OCI-LY7 (cell line): ENCODE measurements at regions not wholly inside any gene's neighbourhood (a gene's known extent, or its start where the extent isn't known, plus 50 kb on each side); places are given as distances from the start of the nearest gene placed in this dataset.

Source experiments
- BruUV-seq: library from RNA; stranded (reverse); fragments of 400-500 nt; replicated peaks from 2 replicates; lab custom pipeline; 2021; lab: Mats Ljungman, UMichigan
- CTCF ChIA-PET: fragments of 300-600 bp; sonication (Branson Sonifier 250); formaldehyde crosslinking; loops from one replicate; lab custom pipeline; 2022; ENCODE audit warnings: antibody characterized with exemption; ENCODE audit not compliant: unreplicated experiment; lab: Charles Lee
- POLR2A ChIA-PET: fragments of 300-600 bp; sonication (Branson Sonifier 250); formaldehyde crosslinking; loops from one replicate; lab custom pipeline; 2022; ENCODE audit warnings: antibody characterized with exemption; lab: Charles Lee
- DNase-seq: peaks from one replicate; pipeline ENCODE4 v3.0.0-alpha.2; 2015; ENCODE audit warnings: low spot score
- H2AFZ ChIP-seq: fragments of 200-600 bp; sonication (generic), shearing (Covaris generic); 2 replicates; pipeline ENCODE4 v1.6.1; 2014; ENCODE audit warnings: mild to moderate bottlenecking, antibody characterized with exemption, low read length, moderate library complexity
- H3K27ac ChIP-seq: fragments of 200-600 bp; sonication (generic); 2 replicates; pipeline ENCODE4 v1.5.1; 2014; ENCODE audit warnings: mixed run types, low read depth, mild to moderate bottlenecking, moderate library complexity, low read length, inconsistent platforms; ENCODE audit not compliant: poor library complexity, severe bottlenecking
- H3K36me3 ChIP-seq: fragments of 200-600 bp; sonication (generic); 2 replicates; pipeline ENCODE4 v1.6.1; 2014; ENCODE audit warnings: mild to moderate bottlenecking, antibody characterized with exemption, low read length, moderate library complexity, mixed read lengths; ENCODE audit not compliant: insufficient read depth
- H3K4me1 ChIP-seq: fragments of 200-600 bp; sonication (generic); 2 replicates; pipeline ENCODE4 v1.5.1; 2014; ENCODE audit warnings: mild to moderate bottlenecking, low read length; ENCODE audit not compliant: insufficient read depth, poor library complexity, severe bottlenecking
- H3K4me2 ChIP-seq: fragments of 200-600 bp; sonication (generic); 2 replicates; pipeline ENCODE4 v1.6.1; 2014; ENCODE audit warnings: mild to moderate bottlenecking, low read length
- H3K4me3 ChIP-seq: fragments of 200-600 bp; sonication (generic); 2 replicates; pipeline ENCODE4 v1.5.1; 2014; ENCODE audit warnings: mild to moderate bottlenecking, low read depth, low read length; ENCODE audit not compliant: poor library complexity, severe bottlenecking
- H3K79me2 ChIP-seq: fragments of 200-600 bp; sonication (generic); 2 replicates; pipeline ENCODE4 v1.6.1; 2016; ENCODE audit warnings: low read depth, mild to moderate bottlenecking, low read length, moderate library complexity, mixed read lengths; ENCODE audit not compliant: insufficient read depth
- H3K9me2 ChIP-seq: fragments of 200-600 bp; sonication (generic); 2 replicates; pipeline ENCODE4 v1.6.1; 2016; ENCODE audit warnings: mild to moderate bottlenecking, low read length, mixed read lengths; ENCODE audit not compliant: insufficient read depth
- H3K9me3 ChIP-seq: fragments of 200-600 bp; sonication (generic); 2 replicates; pipeline ENCODE4 v1.6.1; 2014; ENCODE audit warnings: mild to moderate bottlenecking, mixed run types, low read length, mixed read lengths
- H4K20me1 ChIP-seq: fragments of 200-600 bp; sonication (generic); 2 replicates; pipeline ENCODE4 v1.6.1; 2014; ENCODE audit warnings: mild to moderate bottlenecking, antibody characterized with exemption, low read length, moderate library complexity, mixed read lengths; ENCODE audit not compliant: insufficient read depth
- EZH2phosphoT487 ChIP-seq: fragments of 200-600 bp; sonication (generic); IDR thresholded peaks from 2 replicates; pipeline ENCODE4 v1.6.1; 2018; ENCODE audit warnings: low read depth, borderline replicate concordance, mild to moderate bottlenecking, mixed run types, antibody characterized with exemption, low read length, moderate library complexity, mixed read lengths
- intact Hi-C: fragments of 100-400 bp; cut with micrococcal nuclease; formaldehyde crosslinking; loops from one replicate; pipeline ENCODE4 v1.10.0; 2022; ENCODE audit not compliant: unreplicated experiment
- TF ChIP-seq, protein P1 (sequence below): fragments of 200-600 bp; sonication (generic); conservative IDR thresholded peaks from 2 replicates; pipeline ENCODE4 v1.5.1; 2014; ENCODE audit warnings: mild to moderate bottlenecking, antibody characterized with exemption, low read length, moderate library complexity, mixed read lengths

DNA sequence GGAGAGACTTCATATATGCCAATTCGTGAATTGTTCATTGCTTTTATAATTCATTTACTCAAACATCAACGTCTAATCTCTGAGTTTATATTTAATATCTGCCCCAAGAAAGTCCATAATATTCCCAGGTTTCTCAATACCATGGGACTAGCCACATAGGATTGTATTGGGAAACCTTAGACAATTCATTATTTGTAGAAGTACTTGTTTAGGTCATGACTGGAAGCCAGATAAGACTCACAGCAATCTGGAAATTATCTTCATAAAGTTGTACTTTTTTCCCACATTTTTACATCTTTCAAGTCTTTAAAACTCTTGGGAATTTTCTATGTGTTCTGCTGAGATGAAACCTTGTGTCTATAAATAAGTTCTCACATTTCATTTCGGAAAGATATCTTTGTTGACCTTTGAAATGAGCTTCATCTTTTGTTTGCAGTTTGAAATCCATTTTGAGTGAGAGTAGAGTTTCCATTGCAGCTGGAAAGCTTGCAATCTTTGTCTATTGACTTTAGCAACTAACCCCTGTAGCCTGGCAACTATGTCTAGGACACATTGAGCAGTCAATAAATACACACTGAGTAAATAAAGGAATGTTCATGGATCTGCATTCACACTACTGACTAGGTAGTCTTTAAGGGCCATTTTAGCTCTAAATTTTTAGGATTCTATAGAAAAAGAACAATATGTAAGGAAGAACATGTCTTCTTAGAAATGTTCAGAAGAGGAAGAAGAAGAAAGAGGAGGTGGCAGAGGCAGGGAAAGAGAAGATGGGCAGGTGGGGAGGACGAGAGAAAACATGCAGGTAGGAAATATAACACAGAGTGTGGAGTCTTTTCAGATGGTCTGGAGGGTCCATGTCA, 154.4 kb downstream of the LRIG3 start:
- Histone ChIP-seq H2AFZ (no peak overlapping the region), H3K27ac (no peak overlapping the region), H4K20me1 (no peaks in the 10 kb centered on the region), H3K36me3 (no peaks in the 10 kb centered on the region), H3K4me3 (no peak overlapping the region), H3K4me2 (no peak overlapping the region), H3K9me3 (no peaks in the 10 kb centered on the region), H3K9me2 (no peaks in the 10 kb centered on the region), H3K4me1 (no peaks in the 10 kb centered on the region), H3K79me2 (no peaks in the 10 kb centered on the region)
- TF ChIP-seq, protein P1, sequence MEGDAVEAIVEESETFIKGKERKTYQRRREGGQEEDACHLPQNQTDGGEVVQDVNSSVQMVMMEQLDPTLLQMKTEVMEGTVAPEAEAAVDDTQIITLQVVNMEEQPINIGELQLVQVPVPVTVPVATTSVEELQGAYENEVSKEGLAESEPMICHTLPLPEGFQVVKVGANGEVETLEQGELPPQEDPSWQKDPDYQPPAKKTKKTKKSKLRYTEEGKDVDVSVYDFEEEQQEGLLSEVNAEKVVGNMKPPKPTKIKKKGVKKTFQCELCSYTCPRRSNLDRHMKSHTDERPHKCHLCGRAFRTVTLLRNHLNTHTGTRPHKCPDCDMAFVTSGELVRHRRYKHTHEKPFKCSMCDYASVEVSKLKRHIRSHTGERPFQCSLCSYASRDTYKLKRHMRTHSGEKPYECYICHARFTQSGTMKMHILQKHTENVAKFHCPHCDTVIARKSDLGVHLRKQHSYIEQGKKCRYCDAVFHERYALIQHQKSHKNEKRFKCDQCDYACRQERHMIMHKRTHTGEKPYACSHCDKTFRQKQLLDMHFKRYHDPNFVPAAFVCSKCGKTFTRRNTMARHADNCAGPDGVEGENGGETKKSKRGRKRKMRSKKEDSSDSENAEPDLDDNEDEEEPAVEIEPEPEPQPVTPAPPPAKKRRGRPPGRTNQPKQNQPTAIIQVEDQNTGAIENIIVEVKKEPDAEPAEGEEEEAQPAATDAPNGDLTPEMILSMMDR, result no peak
- TF ChIP-seq EZH2phosphoT487, result no peak
- POLR2A ChIA-PET, result no interaction called here
- BruUV-seq, result no TSS peak
- intact Hi-C loops, result no loop called here
- CTCF ChIA-PET, result no interaction called here
- no peak for DNase-seq

DNA sequence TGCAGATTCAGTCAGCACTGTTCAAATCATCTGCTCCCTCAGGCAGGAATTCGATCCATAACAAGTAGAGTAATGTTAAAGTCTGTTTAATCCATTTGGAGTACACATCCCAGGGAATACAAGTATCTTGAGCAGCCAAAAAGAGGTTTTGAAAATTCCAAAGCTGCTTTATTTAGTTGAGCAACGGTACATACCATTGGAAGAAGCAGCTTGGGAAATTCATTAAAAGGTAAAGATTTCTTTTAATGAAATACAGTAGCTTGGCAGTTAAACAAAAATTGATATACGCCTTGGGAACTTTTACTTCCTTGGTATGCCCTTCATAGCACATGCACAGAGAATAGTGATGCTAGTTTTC, 153.8 kb downstream of the LRIG3 start:
- no peak overlapping the region for H2AFZ ChIP-seq
- no peak overlapping the region for H3K4me2 ChIP-seq
- no peaks in the 10 kb centered on the region for H4K20me1 ChIP-seq
- H3K4me3 ChIP-seq, result no peak overlapping the region
- H3K36me3 ChIP-seq, result no peaks in the 10 kb centered on the region
- intact Hi-C loops, result no loop called here
- H3K79me2 ChIP-seq, result no peaks in the 10 kb centered on the region
- POLR2A ChIA-PET, result no interaction called here
- no peak for DNase-seq
- no peaks in the 10 kb centered on the region for H3K4me1 ChIP-seq
- no peak for TF ChIP-seq EZH2phosphoT487
- TF ChIP-seq, protein P1, result no peak
- BruUV-seq, result no TSS peak
- CTCF ChIA-PET, result no interaction called here
- no peaks in the 10 kb centered on the region for H3K9me3 ChIP-seq
- H3K9me2 ChIP-seq, result no peaks in the 10 kb centered on the region
- no peak overlapping the region for H3K27ac ChIP-seq

DNA sequence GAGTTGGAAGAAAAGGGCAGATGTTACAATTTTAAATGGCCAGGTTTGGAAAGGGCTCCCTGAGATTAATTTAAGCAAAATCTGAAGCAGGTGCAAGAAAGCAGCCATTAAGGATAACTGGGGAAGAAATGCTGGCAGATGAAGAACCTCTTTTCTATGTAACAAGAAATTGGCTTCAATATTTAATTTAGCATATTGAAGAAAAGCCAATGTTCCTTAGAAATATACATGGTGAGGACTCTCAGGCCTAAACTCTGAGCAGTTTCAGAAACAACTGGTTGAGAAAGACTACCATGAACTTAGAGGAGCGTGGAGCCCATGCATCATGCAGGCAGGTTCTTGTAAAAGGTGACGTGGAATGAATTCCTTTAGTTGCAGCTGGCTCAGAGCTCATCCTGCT, 152.8 kb downstream of the LRIG3 start:
- H3K4me2 ChIP-seq, result no peak overlapping the region
- POLR2A ChIA-PET, result no interaction called here
- no peaks in the 10 kb centered on the region for H3K9me2 ChIP-seq
- BruUV-seq, result no TSS peak
- no peaks in the 10 kb centered on the region for H4K20me1 ChIP-seq
- intact Hi-C loops, result no loop called here
- H3K9me3 ChIP-seq, result no peaks in the 10 kb centered on the region
- H3K79me2 ChIP-seq, result no peaks in the 10 kb centered on the region
- H2AFZ ChIP-seq, result no peak overlapping the region
- CTCF ChIA-PET, result no interaction called here
- no peak for TF ChIP-seq EZH2phosphoT487
- TF ChIP-seq, protein P1, result no peak
- H3K4me1 ChIP-seq, result no peaks in the 10 kb centered on the region
- no peak for DNase-seq
- no peaks in the 10 kb centered on the region for H3K36me3 ChIP-seq
- no peak overlapping the region for H3K4me3 ChIP-seq
- no peak overlapping the region for H3K27ac ChIP-seq
